ENCODE measurements at regions not wholly inside any gene's neighbourhood (a gene's known extent, or its start where the extent isn't known, plus 50 kb on each side); places are given as distances from the start of the nearest gene placed in this dataset.

DNA sequence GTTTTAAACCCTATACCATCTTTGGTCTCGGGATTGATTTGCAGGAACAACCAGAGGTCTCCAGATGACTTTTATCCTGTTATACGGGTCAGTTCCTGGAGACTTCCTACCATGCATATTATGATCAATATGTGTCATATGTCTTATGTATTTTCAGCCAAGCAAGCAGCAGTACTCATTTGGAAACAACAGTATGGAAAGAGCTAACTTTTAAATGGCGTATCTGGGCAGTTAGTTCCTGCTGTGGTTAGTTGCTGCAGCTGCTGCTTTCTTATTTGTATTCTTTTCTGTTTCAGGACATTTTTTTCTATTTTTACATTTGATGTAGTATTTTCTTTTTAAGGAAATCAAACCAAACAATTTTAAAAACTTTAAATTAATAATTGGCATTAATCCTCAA lies 207.5 kb downstream of the MANEA start:
- H3K36me3 ChIP-seq = no peaks in the 10 kb centered on the region
- intact Hi-C loops (cut with DNase I) = no loop called here
- no peaks in the 10 kb centered on the region for H3K4me1 ChIP-seq
- TF ChIP-seq POLR2A (IDR thresholded peaks at IDR 0.05; ENCODE audit: low read depth) (no peak), EP300 (IDR thresholded peaks at IDR 0.05) (no peak), POLR2AphosphoS5 (IDR thresholded peaks at IDR 0.05) (no peak)
- TF ChIP-seq, protein P1, sequence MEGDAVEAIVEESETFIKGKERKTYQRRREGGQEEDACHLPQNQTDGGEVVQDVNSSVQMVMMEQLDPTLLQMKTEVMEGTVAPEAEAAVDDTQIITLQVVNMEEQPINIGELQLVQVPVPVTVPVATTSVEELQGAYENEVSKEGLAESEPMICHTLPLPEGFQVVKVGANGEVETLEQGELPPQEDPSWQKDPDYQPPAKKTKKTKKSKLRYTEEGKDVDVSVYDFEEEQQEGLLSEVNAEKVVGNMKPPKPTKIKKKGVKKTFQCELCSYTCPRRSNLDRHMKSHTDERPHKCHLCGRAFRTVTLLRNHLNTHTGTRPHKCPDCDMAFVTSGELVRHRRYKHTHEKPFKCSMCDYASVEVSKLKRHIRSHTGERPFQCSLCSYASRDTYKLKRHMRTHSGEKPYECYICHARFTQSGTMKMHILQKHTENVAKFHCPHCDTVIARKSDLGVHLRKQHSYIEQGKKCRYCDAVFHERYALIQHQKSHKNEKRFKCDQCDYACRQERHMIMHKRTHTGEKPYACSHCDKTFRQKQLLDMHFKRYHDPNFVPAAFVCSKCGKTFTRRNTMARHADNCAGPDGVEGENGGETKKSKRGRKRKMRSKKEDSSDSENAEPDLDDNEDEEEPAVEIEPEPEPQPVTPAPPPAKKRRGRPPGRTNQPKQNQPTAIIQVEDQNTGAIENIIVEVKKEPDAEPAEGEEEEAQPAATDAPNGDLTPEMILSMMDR (IDR thresholded peaks at IDR 0.05) = no peak
- H3K27me3 ChIP-seq = no peaks in the 10 kb centered on the region
- H3K4me3 ChIP-seq = no peak overlapping the region
- DNase-seq (ENCODE audit: extremely low spot score) = no peak
- 80% methylated on average over 3 of the region's 3 CpGs for WGBS
- no peaks in the 10 kb centered on the region for H3K9me3 ChIP-seq
- H3K27ac ChIP-seq (replicated peaks in 1 of 4) = no peak overlapping the region

DNA sequence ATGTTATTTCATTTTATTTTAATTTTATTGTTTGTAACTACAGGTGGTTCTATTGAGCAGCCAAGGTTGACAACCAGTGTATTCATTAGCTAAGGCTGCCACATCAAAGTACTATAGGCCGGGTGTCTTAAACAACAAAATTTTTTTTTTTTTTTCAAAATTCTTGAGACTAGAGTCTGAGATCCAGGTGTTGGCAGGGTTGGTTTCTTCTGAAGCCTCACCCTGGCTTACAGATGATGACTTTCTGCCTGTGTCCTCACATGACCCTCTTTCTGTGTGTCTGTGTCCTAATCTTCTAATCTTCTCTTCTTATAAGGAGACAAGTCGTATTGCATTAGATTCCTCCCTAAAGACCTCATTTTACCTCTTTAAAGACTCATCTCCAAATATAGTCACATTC lies 208.4 kb downstream of the MANEA start:
- Histone ChIP-seq H3K4me3 (no peak overlapping the region), H3K36me3 (no peaks in the 10 kb centered on the region), H3K4me1 (no peaks in the 10 kb centered on the region), H3K9me3 (no peaks in the 10 kb centered on the region), H3K27ac (replicated peaks in 1 of 4) (no peak overlapping the region), H3K27me3 (no peaks in the 10 kb centered on the region)
- DNase-seq (ENCODE audit: extremely low spot score) = no peak
- intact Hi-C loops (cut with DNase I) = no loop called here
- TF ChIP-seq POLR2AphosphoS5 (IDR thresholded peaks at IDR 0.05) = no peak
- TF ChIP-seq, protein P1 (IDR thresholded peaks at IDR 0.05) = no peak
- 78% methylated on average over 2 of the region's 2 CpGs for WGBS

DNA sequence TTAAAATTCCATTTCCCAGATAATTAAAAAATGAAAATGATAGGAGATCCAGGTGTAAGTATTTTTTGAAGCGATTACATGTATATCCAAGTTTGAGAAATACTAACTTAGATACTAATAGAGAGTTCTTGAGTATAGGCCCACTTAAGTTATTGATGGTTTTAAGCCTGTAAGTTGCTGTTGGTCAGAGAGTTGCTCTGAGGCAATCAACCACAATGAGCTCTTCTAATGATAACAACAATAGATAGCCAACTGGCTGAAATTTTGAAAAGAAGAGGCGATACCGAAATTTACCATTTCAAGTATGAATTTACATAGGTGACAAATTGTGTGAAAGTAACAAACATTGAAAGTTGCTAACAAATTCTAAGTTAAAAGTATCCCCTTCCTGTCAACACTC lies 209.5 kb downstream of the MANEA start:
- Histone ChIP-seq H3K9me3 (no peaks in the 10 kb centered on the region), H3K4me1 (no peaks in the 10 kb centered on the region), H3K4me3 (no peak overlapping the region), H3K27ac (replicated peaks in 1 of 4) (no peak overlapping the region), H3K36me3 (no peaks in the 10 kb centered on the region), H3K27me3 (no peaks in the 10 kb centered on the region)
- WGBS = 93% methylated on average over 3 of the region's 3 CpGs
- intact Hi-C loops (cut with DNase I) = no loop called here
- TF ChIP-seq, protein P1 (IDR thresholded peaks at IDR 0.05) = no peak
- TF ChIP-seq EP300 (IDR thresholded peaks at IDR 0.05) = no peak
- TF ChIP-seq POLR2A (IDR thresholded peaks at IDR 0.05; ENCODE audit: low read depth) = no peak
- TF ChIP-seq POLR2AphosphoS5 (IDR thresholded peaks at IDR 0.05) = no peak
- DNase-seq (ENCODE audit: extremely low spot score) = no peak

DNA sequence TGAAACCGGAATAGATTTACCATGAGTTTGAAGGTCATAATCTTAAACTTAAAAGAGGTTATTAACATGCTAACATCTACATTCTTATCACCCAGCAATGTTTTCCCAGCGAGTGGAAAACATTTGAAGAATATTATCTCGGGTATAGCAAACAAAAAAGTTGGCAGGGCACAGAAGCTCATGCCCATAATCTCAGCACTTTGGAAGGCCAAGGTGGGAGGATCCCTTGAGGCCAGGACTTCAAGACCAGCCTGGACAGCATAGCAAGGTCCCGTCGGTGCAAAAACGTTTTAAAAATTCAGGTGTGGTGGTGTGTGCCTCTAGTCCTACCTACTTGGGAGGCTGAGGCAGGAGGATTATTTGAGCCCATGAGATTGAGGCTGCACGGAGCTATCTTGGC lies 213.5 kb downstream of the MANEA start:
- no peak for DNase-seq (ENCODE audit: extremely low spot score)
- H3K36me3 ChIP-seq = no peaks in the 10 kb centered on the region
- H3K27me3 ChIP-seq = no peaks in the 10 kb centered on the region
- intact Hi-C loops (cut with DNase I) = no loop called here
- 82% methylated on average over 7 of the region's 7 CpGs for WGBS
- H3K4me1 ChIP-seq = no peaks in the 10 kb centered on the region
- H3K27ac ChIP-seq (replicated peaks in 1 of 4) = no peak overlapping the region
- TF ChIP-seq POLR2A (IDR thresholded peaks at IDR 0.05; ENCODE audit: low read depth) (no peak), POLR2AphosphoS5 (IDR thresholded peaks at IDR 0.05) (no peak), EP300 (IDR thresholded peaks at IDR 0.05) (no peak)
- TF ChIP-seq, protein P1 (IDR thresholded peaks at IDR 0.05) = no peak
- H3K4me3 ChIP-seq = no peak overlapping the region
- no peaks in the 10 kb centered on the region for H3K9me3 ChIP-seq

DNA sequence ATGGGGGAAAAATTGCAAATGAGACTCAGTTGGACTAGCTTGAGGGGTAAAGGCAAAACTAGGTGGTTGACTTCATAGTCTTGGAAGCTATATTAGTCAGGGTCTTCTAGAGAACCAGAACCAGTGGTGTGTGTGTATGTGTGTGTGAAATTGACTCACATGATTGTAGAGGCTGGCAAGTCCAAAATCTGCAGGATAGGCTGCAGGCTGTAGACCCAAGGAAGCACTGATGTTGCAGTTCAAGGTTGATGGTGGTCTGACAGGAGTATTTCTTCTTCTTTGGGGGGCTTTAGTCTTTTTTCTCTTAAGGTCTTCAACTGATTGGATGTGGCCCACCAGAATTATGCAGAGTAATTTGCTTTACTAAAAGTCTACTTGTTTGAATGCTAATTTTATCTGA lies 217.4 kb downstream of the MANEA start:
- TF ChIP-seq POLR2AphosphoS5 (IDR thresholded peaks at IDR 0.05) (no peak), POLR2A (IDR thresholded peaks at IDR 0.05; ENCODE audit: low read depth) (no peak), EP300 (IDR thresholded peaks at IDR 0.05) (no peak)
- TF ChIP-seq, protein P1 (IDR thresholded peaks at IDR 0.05) = no peak
- no peaks in the 10 kb centered on the region for H3K36me3 ChIP-seq
- no peaks in the 10 kb centered on the region for H3K4me1 ChIP-seq
- no peak for DNase-seq (ENCODE audit: extremely low spot score)
- H3K4me3 ChIP-seq = no peak overlapping the region
- H3K27ac ChIP-seq (replicated peaks in 1 of 4) = no peak overlapping the region
- H3K9me3 ChIP-seq = no peaks in the 10 kb centered on the region
- no peaks in the 10 kb centered on the region for H3K27me3 ChIP-seq
- intact Hi-C loops (cut with DNase I) = no loop called here
